ENCODE measurements at regions not wholly inside any gene's neighbourhood (a gene's known extent, or its start where the extent isn't known, plus 50 kb on each side); places are given as distances from the start of the nearest gene placed in this dataset.

GRCh38 chr18:75483662-75484061 lies 56.2 kb upstream of the SMIM21 start:
- WGBS (ENCODE audit: insufficient coverage), result 100% methylated on average over 2 of the region's 3 CpGs
- Histone ChIP-seq H3K36me3 (replicated peaks in 1 of 2; ENCODE audit: control insufficient read depth in 1 of 2, insufficient read depth in 2 of 2, low read length in 2 of 2) (no peaks in the 10 kb centered on the region), H3K4me3 (replicated peaks in 1 of 3; ENCODE audit: low read depth in 2 of 3, low read length in 3 of 3) (no peak overlapping the region), H3K4me2 (replicated peaks; ENCODE audit: extremely low read depth, low read length, poor library complexity, severe bottlenecking) (no peak overlapping the region), H3K9ac (ENCODE audit: insufficient read depth, low read length, poor library complexity, severe bottlenecking) (no peak overlapping the region), H3K27me3 (ENCODE audit: control insufficient read depth in 2 of 2, insufficient read depth in 2 of 2, low read length in 2 of 2) (no peaks in the 10 kb centered on the region), H2AFZ (ENCODE audit: insufficient read depth, low read depth, low read length, poor library complexity, severe bottlenecking) (no peak overlapping the region), H3K79me2 (ENCODE audit: insufficient read depth, low read length) (no peaks in the 10 kb centered on the region), H3K4me1 (ENCODE audit: control insufficient read depth in 1 of 2, insufficient read depth in 2 of 2, low read length in 2 of 2) (no peaks in the 10 kb centered on the region), H3K27ac (ENCODE audit: low read depth in 1 of 2, low read length in 2 of 2) (no peak overlapping the region), H3K9me3 (replicated peaks in 1 of 2; ENCODE audit: control insufficient read depth in 1 of 2, insufficient read depth in 1 of 2, low read length in 2 of 2) (peaks cover 5 to 7% of the 10 kb centered on the region in 2 donors), H4K20me1 (ENCODE audit: insufficient read depth, low read length) (no peaks in the 10 kb centered on the region)
- peaks cover 4 to 24% (median 9%) of the 10 kb centered on the region in 7 donors for H3K9me3 Mint-ChIP-seq
- no peak overlapping the region for H3K4me3 Mint-ChIP-seq
- H3K4me1 Mint-ChIP-seq, result no peaks in the 10 kb centered on the region
- DNase-seq, result no peak
- H3K27ac Mint-ChIP-seq, result no peak overlapping the region
- intact Hi-C loops (cut with micrococcal nuclease), result no loop called here
- H3K27me3 Mint-ChIP-seq (ENCODE audit: low read depth in 3 of 3), result peaks cover 0 to 6% (median 1%) of the 10 kb centered on the region in 3 donors
- no peak for TF ChIP-seq CTCF (IDR thresholded peaks at IDR 0.05)
- H3K36me3 Mint-ChIP-seq, result no peaks in the 10 kb centered on the region

- H3K9ac ChIP-seq (ENCODE audit: insufficient read depth, low read length, poor library complexity, severe bottlenecking), result no peak overlapping the region
- TF ChIP-seq CTCF (IDR thresholded peaks at IDR 0.05), result no peak
- no peak overlapping the region for H3K4me3 ChIP-seq (replicated peaks in 1 of 3; ENCODE audit: low read depth in 2 of 3, low read length in 3 of 3)
- Mint-ChIP-seq H3K36me3 (no peaks in the 10 kb centered on the region), H3K27me3 (ENCODE audit: low read depth in 3 of 3) (peaks cover 0 to 6% (median 1%) of the 10 kb centered on the region in 3 donors), H3K4me3 (no peak overlapping the region), H3K27ac (no peak overlapping the region), H3K9me3 (peaks cover 4 to 24% (median 9%) of the 10 kb centered on the region in 7 donors), H3K4me1 (peaks cover 2% of the 10 kb centered on the region)
- H3K36me3 ChIP-seq (replicated peaks in 1 of 2; ENCODE audit: control insufficient read depth in 1 of 2, insufficient read depth in 2 of 2, low read length in 2 of 2), result no peaks in the 10 kb centered on the region
- no peak overlapping the region for H3K4me2 ChIP-seq (replicated peaks; ENCODE audit: extremely low read depth, low read length, poor library complexity, severe bottlenecking)
- no peaks in the 10 kb centered on the region for H3K27me3 ChIP-seq (ENCODE audit: control insufficient read depth in 2 of 2, insufficient read depth in 2 of 2, low read length in 2 of 2)
- no peaks in the 10 kb centered on the region for H3K4me1 ChIP-seq (ENCODE audit: control insufficient read depth in 1 of 2, insufficient read depth in 2 of 2, low read length in 2 of 2)
- H3K27ac ChIP-seq (ENCODE audit: low read depth in 1 of 2, low read length in 2 of 2), result no peak overlapping the region
- no peaks in the 10 kb centered on the region for H4K20me1 ChIP-seq (ENCODE audit: insufficient read depth, low read length)
- H3K9me3 ChIP-seq (replicated peaks in 1 of 2; ENCODE audit: control insufficient read depth in 1 of 2, insufficient read depth in 1 of 2, low read length in 2 of 2), result peaks cover 5 to 7% of the 10 kb centered on the region in 2 donors
- H3K79me2 ChIP-seq (ENCODE audit: insufficient read depth, low read length), result no peaks in the 10 kb centered on the region
- intact Hi-C loops (cut with micrococcal nuclease), result no loop called here
- H2AFZ ChIP-seq (ENCODE audit: insufficient read depth, low read depth, low read length, poor library complexity, severe bottlenecking), result no peak overlapping the region
- no peak for DNase-seq
Measured at GRCh38 chr18:75482880-75483279, 55.4 kb upstream of the SMIM21 start.
